Kidney (tissue), 13 donors: ENCODE measurements at regions not wholly inside any gene's neighbourhood (a gene's known extent, or its start where the extent isn't known, plus 50 kb on each side); places are given as distances from the start of the nearest gene placed in this dataset.

Source experiments
- DNase-seq, 5 donors: peaks; one replicate each; pipeline ENCODE4 v3.0.0-alpha.2; 2013 to 2020
- FAIRE-seq: peaks from 2 replicates; lab custom pipeline; 2012; peaks lifted over from hg19 to GRCh38; lab: Jason Lieb, UNC
- H3K27ac ChIP-seq, 2 donors: one replicate each; pipeline ENCODE4 v1.7.0; 2013; ENCODE audit warnings: low read depth in 2 of 2, low read length in 2 of 2, inconsistent platforms in 1 of 2
- H3K27me3 ChIP-seq: one replicate; pipeline ENCODE4 v1.7.1; 2013; ENCODE audit warnings: low read length, inconsistent platforms; ENCODE audit not compliant: control insufficient read depth, insufficient read depth
- H3K36me3 ChIP-seq, 3 donors: one replicate each; pipeline versions ENCODE4 v1.7.0 to v1.7.1; 2013; ENCODE audit warnings: low read length in 3 of 3, control low read depth in 1 of 3, inconsistent platforms in 1 of 3; ENCODE audit not compliant: insufficient read depth in 3 of 3, control insufficient read depth in 2 of 3
- H3K4me1 ChIP-seq, 3 donors: one replicate each; pipeline versions ENCODE4 v1.7.0 to v1.7.1; 2013; ENCODE audit warnings: low read length in 3 of 3, inconsistent platforms in 1 of 3, low read depth in 1 of 3; ENCODE audit not compliant: control insufficient read depth in 2 of 3, insufficient read depth in 2 of 3
- H3K4me3 ChIP-seq, 3 donors: one replicate each; pipeline versions ENCODE4 v1.7.0 to v1.8.1; 2013; ENCODE audit warnings: low read length in 3 of 3, control low read depth in 1 of 3, inconsistent platforms in 1 of 3
- H3K9ac ChIP-seq, 3 donors: one replicate each; pipeline versions ENCODE4 v1.7.0 to v1.7.1; 2013; ENCODE audit warnings: low read length in 3 of 3, control low read depth in 1 of 3, inconsistent platforms in 1 of 3
- H3K9me3 ChIP-seq, 3 donors: one replicate each; pipeline versions ENCODE4 v1.7.0 to v1.7.1; 2013; ENCODE audit warnings: low read length in 3 of 3, control low read depth in 1 of 3, inconsistent platforms in 1 of 3; ENCODE audit not compliant: control insufficient read depth in 2 of 3, insufficient read depth in 1 of 3
- intact Hi-C: fragments of 100-400 bp; cut with DNase I; formaldehyde crosslinking; loops from one replicate; pipeline ENCODE4 v1.11.1; 2022
- TF ChIP-seq, protein P1 (sequence below): IDR thresholded peaks from 3 replicates; pipeline ENCODE4 v1.5.1; 2012; ENCODE audit warnings: mild to moderate bottlenecking, moderate library complexity, borderline replicate concordance; ENCODE audit not compliant: insufficient read depth; ENCODE audit errors: extremely low read depth
- donor health status: control.
- donor health status: control.
- donor health status: control.
- donor health status: control.
- donor health status: control.
- donor health status: DM: yes; HTN: yes; CAD: no.
- donor health status: Normal renal cell carcinoma (clear cell type).

DNA sequence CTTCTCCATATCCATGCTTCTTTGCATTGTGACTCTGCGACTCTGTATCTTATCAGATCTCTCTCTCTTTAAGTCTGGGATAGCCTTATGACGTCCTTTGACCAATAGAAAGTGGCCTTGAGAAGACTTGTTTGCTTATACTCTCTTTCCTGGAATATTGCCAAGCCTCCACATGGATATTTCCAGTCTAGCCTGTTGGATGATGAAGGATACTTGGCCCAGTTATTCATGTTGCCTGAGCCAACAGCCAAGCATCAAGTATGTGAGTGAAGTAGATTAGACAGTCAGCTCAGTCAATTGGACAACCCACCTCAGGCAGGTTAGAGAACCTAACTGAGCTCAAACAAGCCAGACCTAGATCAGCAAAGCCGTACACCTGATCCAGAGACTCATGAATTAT, 864.2 kb upstream of the MGAT4C start:
- Histone ChIP-seq H3K4me3 (no peak overlapping the region), H3K9ac (no peak overlapping the region), H3K27me3 (no peaks in the 10 kb centered on the region), H3K27ac (no peak overlapping the region), H3K4me1 (no peaks in the 10 kb centered on the region), H3K9me3 (peaks cover 0 to 5% (median 0%) of the 10 kb centered on the region in 3 donors), H3K36me3 (no peaks in the 10 kb centered on the region)
- DNase-seq: no peak
- intact Hi-C loops: no loop called here
- TF ChIP-seq, protein P1, sequence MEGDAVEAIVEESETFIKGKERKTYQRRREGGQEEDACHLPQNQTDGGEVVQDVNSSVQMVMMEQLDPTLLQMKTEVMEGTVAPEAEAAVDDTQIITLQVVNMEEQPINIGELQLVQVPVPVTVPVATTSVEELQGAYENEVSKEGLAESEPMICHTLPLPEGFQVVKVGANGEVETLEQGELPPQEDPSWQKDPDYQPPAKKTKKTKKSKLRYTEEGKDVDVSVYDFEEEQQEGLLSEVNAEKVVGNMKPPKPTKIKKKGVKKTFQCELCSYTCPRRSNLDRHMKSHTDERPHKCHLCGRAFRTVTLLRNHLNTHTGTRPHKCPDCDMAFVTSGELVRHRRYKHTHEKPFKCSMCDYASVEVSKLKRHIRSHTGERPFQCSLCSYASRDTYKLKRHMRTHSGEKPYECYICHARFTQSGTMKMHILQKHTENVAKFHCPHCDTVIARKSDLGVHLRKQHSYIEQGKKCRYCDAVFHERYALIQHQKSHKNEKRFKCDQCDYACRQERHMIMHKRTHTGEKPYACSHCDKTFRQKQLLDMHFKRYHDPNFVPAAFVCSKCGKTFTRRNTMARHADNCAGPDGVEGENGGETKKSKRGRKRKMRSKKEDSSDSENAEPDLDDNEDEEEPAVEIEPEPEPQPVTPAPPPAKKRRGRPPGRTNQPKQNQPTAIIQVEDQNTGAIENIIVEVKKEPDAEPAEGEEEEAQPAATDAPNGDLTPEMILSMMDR: no peak
- no peak for FAIRE-seq

DNA sequence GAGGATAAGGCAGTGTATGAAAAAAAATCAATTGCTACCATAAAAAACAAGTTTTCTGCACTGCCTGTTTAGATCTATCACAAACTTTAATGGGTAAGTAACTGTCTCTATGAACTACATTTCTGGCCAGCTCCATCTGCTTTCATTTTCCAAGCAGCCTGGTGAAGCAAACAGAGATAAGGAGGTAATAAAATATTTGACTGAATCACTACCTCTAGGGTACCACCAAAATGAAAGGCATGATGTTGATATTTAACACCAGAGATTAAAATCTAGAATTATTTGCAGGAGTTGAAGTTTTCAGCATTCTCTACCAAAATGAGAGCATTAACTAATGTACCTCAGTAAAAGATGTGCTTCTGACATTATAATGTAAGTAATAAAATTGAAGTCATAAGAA, 863.5 kb upstream of the MGAT4C start:
- Histone ChIP-seq H3K9me3 (peaks cover 0 to 5% (median 0%) of the 10 kb centered on the region in 3 donors), H3K9ac (no peak overlapping the region), H3K36me3 (no peaks in the 10 kb centered on the region), H3K27me3 (no peaks in the 10 kb centered on the region), H3K27ac (no peak overlapping the region), H3K4me1 (no peaks in the 10 kb centered on the region), H3K4me3 (no peak overlapping the region)
- DNase-seq: no peak
- no peak for FAIRE-seq
- intact Hi-C loops: no loop called here
- TF ChIP-seq, protein P1: no peak

DNA sequence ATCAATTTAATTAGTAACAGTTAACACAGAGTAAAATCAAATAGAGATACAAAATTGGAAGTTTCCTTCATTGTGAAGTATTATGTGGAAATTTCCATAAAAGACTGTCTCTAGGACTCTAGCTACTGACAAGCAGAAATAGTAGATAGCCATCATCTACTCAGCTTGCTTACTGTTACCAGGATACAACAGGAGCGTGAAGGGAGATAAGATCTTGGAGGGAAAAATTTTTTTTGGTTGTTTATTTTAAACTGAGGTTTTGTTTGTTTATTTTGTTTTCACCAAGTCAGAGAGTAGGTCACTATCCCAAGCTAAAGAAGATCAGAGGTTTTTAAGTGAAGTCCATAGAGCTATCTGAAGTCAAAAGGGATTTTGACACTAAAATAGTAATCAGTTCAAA, 861.3 kb upstream of the MGAT4C start:
- Histone ChIP-seq H3K9ac (no peak overlapping the region), H3K4me3 (no peak overlapping the region), H3K27ac (no peak overlapping the region), H3K36me3 (no peaks in the 10 kb centered on the region), H3K4me1 (no peaks in the 10 kb centered on the region), H3K9me3 (no peaks in the 10 kb centered on the region), H3K27me3 (no peaks in the 10 kb centered on the region)
- TF ChIP-seq, protein P1: no peak
- DNase-seq (no peak), FAIRE-seq (no peak)
- intact Hi-C loops: no loop called here

DNA sequence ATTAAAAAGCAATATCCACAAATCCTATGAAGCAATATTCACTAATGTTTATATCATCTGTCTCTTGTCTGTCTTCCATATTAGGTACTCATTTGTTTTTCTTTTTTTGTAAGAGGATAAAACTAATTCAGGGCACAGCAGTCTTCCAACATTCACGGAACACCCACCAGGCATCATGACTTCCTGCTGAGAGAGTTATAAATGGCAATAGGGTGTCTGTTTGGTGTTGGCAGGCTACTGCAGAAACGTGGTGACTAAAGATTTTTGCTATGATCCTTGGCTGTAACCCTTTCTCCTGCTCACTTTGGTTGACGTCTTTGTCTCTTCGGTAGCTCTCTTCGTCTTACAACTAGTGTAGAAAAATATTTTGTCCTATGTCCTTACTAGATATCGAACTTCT, 860.6 kb upstream of the MGAT4C start:
- no peak for DNase-seq
- Histone ChIP-seq H3K9me3 (no peaks in the 10 kb centered on the region), H3K4me1 (no peaks in the 10 kb centered on the region), H3K36me3 (no peaks in the 10 kb centered on the region), H3K27me3 (no peaks in the 10 kb centered on the region), H3K27ac (no peak overlapping the region), H3K9ac (no peak overlapping the region), H3K4me3 (no peak overlapping the region)
- FAIRE-seq: no peak
- TF ChIP-seq, protein P1: no peak
- intact Hi-C loops: no loop called here
